ENCODE measurements at regions not wholly inside any gene's neighbourhood (a gene's known extent, or its start where the extent isn't known, plus 50 kb on each side); places are given as distances from the start of the nearest gene placed in this dataset.

DNA sequence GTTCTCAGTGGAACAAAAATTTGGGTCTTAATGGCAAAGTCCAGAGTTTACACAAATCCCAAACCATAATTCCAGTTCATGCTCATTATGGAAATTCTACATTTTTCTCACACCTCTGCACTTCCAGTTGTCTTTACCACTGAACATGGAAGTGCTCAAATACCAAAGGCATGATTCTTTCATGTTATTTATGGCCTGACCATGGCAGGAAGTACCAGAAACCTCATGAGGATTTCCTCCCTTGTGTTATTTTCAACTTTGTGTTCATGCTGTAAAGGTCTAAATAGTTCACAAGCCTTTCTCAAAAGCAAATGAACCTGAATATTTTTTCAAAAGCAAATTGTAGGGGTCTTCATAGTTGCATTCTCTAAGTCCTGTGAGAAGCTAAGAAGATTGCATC lies 82.0 kb upstream of the ITGA1 start:
- DNase-seq (ENCODE audit: low spot score), result no peak
- intact Hi-C loops (cut with DNase I), result no loop called here

DNA sequence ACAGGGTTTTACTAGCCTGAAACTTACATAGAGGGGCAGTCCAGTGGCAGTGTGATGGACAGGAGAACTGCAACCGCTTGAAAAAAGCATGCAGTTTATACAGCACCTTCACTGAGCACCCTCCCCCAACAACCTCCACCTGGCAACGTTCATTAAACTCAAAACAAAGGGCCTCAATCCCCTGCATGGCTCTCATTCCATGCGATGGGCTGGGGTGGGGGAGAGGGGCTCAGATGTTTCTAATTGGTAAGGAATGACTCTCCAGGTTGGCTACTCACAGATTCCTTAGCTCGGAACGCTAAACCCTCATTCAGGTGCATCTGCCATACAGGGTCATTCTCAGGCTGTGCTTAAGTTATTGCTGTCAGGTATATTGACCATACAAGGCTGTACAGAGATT lies 80.9 kb upstream of the ITGA1 start:
- intact Hi-C loops (cut with DNase I), result no loop called here
- DNase-seq (ENCODE audit: low spot score), result no peak

DNA sequence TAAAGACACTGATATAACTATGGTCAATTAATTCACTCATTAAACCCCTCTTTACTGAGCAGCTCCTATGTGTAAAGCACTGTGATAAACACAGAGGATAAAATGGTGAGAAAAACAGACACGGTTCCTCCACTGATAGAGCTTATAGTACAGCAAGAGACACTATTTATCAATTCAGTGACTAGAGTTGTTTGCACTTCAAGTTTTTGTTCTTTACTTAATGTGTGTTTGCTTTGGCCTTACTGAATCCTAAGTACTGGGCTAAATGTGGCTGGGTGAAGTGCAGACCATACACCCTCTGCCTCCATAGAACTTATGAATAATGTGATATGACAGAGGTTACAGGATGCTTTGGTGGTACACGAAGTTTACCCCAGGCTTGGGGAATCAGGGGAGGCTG lies 80.1 kb upstream of the ITGA1 start:
- no peak for DNase-seq (ENCODE audit: low spot score)
- intact Hi-C loops (cut with DNase I), result no loop called here

DNA sequence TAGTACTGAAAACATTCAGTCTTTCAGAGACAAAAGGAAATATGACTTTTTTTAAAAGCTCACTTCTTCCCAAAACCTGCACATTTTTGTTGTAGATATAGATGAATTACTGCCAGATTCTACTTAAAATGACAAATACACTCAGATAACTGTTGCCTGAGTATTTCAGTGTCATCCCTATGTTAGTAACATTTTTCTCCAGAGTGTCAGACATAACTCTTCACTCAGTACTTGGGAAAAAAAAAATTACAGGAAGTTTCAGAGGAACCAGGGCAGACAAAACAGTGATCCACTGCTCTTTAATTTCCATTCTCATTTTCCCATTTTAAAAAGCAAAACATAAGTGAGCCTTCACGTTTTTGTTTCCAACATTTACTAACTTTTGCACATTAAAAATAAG lies 79.3 kb upstream of the ITGA1 start:
- intact Hi-C loops (cut with DNase I), result no loop called here
- no peak for DNase-seq (ENCODE audit: low spot score)

- DNase-seq (ENCODE audit: low spot score), result no peak
- intact Hi-C loops (cut with DNase I), result no loop called here
Observed at GRCh38 chr5:52709167-52709925, 78.4 kb upstream of the ITGA1 start.

DNA sequence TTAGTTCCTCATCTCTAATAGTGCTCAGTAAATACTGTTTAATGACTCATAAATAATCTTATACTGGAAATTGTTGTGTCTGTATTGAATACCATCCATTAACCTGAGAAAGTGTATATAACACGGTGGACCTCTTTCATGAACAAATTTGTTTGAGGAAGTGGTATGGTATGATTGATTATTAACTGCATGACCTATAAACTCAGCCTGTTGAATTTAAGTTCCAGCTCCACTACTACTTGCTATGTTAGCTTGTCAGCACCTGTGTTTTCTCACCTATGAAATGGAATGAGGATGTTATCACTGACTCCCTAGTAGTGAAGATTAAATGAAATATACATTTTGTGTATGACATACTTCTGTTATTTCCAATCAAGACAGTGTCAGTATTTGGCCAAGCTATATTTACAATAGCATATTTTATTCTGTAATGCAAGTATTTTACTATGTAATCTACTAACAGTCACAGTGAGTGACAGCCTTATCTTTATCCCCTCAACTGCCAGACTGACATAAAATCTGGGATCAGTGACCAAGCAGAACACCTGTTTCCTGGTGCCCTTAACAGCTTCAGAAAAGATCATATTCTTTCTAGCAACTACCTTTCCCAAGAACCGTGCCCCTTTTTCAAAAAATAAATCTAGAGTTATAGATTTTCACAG lies 77.3 kb upstream of the ITGA1 start:
- DNase-seq (ENCODE audit: low spot score), result no peak
- intact Hi-C loops (cut with DNase I), result no loop called here

GRCh38 chr5:52710972-52711596 lies 76.6 kb upstream of the ITGA1 start:
- no peak for DNase-seq (ENCODE audit: low spot score)
- intact Hi-C loops (cut with DNase I), result no loop called here

DNA sequence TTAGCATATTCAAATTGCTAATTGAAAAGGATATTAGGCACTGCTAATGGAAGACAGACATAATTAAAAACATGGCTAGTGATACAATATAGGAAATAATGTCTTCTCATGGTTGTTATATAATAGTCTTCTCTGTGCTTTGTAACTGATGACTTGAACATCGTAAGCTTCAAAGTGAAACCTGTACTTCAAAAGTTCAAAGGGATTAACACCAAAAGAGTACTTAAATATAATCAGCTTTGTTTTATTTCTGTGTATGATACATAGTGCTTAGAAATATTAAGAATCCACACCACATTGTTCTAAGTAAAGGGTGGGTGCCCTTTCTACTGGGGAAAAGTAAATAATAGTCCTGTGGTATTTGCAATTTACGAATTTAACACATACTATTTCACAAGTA lies 75.4 kb upstream of the ITGA1 start:
- DNase-seq (ENCODE audit: low spot score), result no peak
- intact Hi-C loops (cut with DNase I), result no loop called here

- intact Hi-C loops (cut with DNase I), result loop anchor here (5.0 kb wide), 2 partner anchors 33 to 62 kb away; partner anchors contain the start of genes ITGA1 and PELO
- DNase-seq (ENCODE audit: low spot score), result no peak
Observed at GRCh38 chr5:52725065-52725746, 62.5 kb upstream of the ITGA1 start.

- intact Hi-C loops (cut with DNase I), result loop anchor here (5.0 kb wide), 2 partner anchors 34 to 61 kb away; partner anchors contain the start of genes ITGA1 and PELO
- DNase-seq (ENCODE audit: low spot score), result peak; percentile 78
Observed at GRCh38 chr5:52725808-52726207, 61.9 kb upstream of the ITGA1 start.

GRCh38 chr5:52727020-52727419 lies 60.7 kb upstream of the ITGA1 start:
- intact Hi-C loops (cut with DNase I), result loop anchor here (5.0 kb wide), 2 partner anchors 35 to 60 kb away; partner anchors contain the start of genes ITGA1 and PELO
- no peak for DNase-seq (ENCODE audit: low spot score)

DNA sequence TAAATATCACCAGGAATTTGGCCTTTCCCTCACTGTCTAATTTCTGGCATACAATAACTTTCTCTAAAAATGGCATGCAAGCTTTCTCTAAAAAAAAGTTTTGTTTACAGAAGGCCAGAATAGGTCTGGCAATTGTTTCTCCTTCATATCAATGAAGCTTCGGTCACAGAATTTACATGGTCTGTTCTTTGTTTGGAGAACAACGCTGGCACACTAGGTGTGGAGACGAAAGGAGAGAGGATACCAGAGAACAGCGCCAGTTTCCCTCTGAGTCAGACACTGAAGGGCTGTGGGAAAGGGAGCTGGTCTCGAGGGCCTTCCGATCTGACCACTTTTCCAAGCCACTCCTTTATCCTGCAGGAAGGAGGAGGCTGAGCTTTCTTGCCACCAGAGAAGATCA lies 60.1 kb upstream of the ITGA1 start:
- no peak for DNase-seq (ENCODE audit: low spot score)
- intact Hi-C loops (cut with DNase I), result loop anchor here (5.0 kb wide), 2 partner anchors 35 to 60 kb away; partner anchors contain the start of genes ITGA1 and PELO

GRCh38 chr5:52728224-52728623 lies 59.5 kb upstream of the ITGA1 start:
- intact Hi-C loops (cut with DNase I), result loop anchor here (5.0 kb wide), 2 partner anchors 36 to 59 kb away; partner anchors contain the start of genes ITGA1 and PELO
- no peak for DNase-seq (ENCODE audit: low spot score)

- intact Hi-C loops (cut with DNase I), result loop anchor here (5.0 kb wide), 2 partner anchors 36 to 59 kb away; partner anchors contain the start of genes ITGA1 and PELO
- DNase-seq (ENCODE audit: low spot score), result no peak
Observed at GRCh38 chr5:52728686-52729085, 59.0 kb upstream of the ITGA1 start.

GRCh38 chr5:52731274-52732027 lies 56.3 kb upstream of the ITGA1 start:
- intact Hi-C loops (cut with DNase I), result no loop called here
- no peak for DNase-seq (ENCODE audit: low spot score)

DNA sequence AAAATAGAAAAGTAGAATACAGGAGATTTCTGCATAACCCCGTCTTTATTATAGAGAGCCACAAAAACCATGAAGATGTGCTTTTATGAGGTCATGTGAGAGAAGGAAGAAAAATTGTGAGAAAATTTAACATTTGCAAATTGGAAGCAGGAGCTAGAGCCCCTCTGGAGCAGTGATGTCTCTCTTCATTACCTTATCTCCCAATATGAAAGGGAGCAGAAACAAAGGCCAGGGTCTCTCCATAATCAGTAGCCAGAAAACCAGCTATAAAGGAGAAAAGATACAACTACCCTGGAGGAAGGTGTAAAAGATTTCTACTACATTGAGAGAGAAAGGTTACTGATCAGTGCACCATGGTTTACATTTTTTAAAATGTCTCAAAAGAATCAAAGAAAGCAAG lies 53.2 kb upstream of the ITGA1 start:
- DNase-seq (ENCODE audit: low spot score), result no peak
- intact Hi-C loops (cut with DNase I), result no loop called here

DNA sequence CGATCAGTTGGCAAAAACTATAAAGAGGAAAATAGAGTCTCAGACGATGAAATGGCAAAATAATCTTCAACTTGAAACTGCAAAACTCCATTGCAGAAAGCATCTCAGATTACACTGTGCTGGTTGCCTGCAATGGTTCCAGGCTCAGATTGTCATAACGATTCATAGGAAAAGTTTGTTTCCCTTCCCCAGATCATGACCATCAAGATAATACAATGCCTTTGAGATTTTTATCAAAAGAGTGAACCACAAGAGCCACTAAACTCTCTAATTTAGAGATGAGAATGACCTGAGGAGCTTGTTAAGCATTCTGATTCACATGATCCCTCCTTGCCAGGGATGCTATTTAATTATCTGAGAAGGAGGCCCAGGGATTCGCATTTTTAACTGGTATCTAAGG lies 52.6 kb upstream of the ITGA1 start:
- DNase-seq (ENCODE audit: low spot score), result no peak
- intact Hi-C loops (cut with DNase I), result no loop called here
